Lower leg skin (tissue), 4 donors: ENCODE measurements at regions not wholly inside any gene's neighbourhood (a gene's known extent, or its start where the extent isn't known, plus 50 kb on each side); places are given as distances from the start of the nearest gene placed in this dataset.

Experiments
- DNase-seq, 2 donors: peaks; one replicate each; pipeline ENCODE4 v3.0.0-alpha.2; 2019; ENCODE audit warnings: low spot score in 2 of 2
- H3K4me3 ChIP-seq: fragments of 200-600 bp; sonication (generic); 2 replicates; pipeline ENCODE4 v1.5.1; 2017; ENCODE audit warnings: mild to moderate bottlenecking, low read depth; ENCODE audit not compliant: poor library complexity, severe bottlenecking
- POLR2A ChIP-seq, 2 donors: fragments of 450-650 bp; IDR thresholded peaks; one replicate each; pipeline ENCODE4 v1.6.1; 2016 to 2017; ENCODE audit warnings: antibody characterized with exemption in 2 of 2, mild to moderate bottlenecking in 1 of 2, moderate library complexity in 1 of 2
- WGBS, 2 donors: methylation state at CpG; one replicate each; pipeline ENCODE4 v1.1.5; 2018; 5-methylcytosine and 5-hydroxymethylcytosine counted together
- intact Hi-C: fragments of 100-400 bp; cut with DNase I; formaldehyde crosslinking; loops from one replicate; pipeline ENCODE4 v1.15.0; 2023; ENCODE audit warnings: low total_unique reads
- microRNA counts, 2 donors: library from miRNA; unstranded; fragments of <30 nt; microRNA quantifications; one replicate each; lab custom pipeline; 2016
- TF ChIP-seq, protein P1 (sequence below), 3 donors: fragments of 450-650 bp; IDR thresholded peaks; one replicate each; pipeline ENCODE4 v1.5.1; 2016; ENCODE audit warnings: antibody characterized with exemption in 3 of 3, mild to moderate bottlenecking in 3 of 3, moderate library complexity in 2 of 3

DNA sequence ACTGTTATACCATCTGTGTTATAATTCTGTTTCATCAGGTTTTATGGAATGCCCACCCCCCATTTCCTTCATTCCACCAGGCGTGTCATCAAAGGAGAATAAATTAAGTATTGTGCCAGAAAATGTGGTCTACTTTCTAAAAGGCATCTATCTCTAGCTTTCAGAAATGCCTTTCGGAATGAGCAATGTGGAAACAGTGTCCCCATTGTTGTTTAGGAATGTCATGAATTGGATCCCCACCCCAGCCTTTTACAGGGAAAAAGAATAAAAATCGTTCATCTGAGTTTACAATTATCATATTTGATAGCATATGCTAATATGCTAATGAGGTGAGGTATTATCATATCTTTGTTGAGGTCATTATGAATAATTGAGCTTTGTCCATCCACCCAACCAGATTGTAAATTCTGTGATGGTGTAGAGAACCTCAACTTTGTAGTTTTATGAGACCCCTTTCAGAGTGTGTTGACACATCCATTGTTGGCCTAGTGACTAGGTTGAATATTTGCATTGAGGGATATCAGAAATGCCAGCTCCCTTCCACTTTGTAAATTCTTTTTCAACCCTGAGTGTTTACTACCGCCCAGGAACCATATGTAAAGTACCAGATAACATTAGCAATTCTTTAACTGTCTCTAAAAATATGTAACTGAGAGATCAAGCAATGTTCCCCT, 56.2 kb upstream of the CCDC160 start:
- intact Hi-C loops = no loop called here
- DNase-seq = no peak
- 52 to 64% methylated on average over 4 of the region's 4 CpGs for WGBS, 2 donors
- TF ChIP-seq POLR2A (IDR thresholded peaks at IDR 0.05) = no peak
- TF ChIP-seq, protein P1, sequence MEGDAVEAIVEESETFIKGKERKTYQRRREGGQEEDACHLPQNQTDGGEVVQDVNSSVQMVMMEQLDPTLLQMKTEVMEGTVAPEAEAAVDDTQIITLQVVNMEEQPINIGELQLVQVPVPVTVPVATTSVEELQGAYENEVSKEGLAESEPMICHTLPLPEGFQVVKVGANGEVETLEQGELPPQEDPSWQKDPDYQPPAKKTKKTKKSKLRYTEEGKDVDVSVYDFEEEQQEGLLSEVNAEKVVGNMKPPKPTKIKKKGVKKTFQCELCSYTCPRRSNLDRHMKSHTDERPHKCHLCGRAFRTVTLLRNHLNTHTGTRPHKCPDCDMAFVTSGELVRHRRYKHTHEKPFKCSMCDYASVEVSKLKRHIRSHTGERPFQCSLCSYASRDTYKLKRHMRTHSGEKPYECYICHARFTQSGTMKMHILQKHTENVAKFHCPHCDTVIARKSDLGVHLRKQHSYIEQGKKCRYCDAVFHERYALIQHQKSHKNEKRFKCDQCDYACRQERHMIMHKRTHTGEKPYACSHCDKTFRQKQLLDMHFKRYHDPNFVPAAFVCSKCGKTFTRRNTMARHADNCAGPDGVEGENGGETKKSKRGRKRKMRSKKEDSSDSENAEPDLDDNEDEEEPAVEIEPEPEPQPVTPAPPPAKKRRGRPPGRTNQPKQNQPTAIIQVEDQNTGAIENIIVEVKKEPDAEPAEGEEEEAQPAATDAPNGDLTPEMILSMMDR (IDR thresholded peaks at IDR 0.05) = no peak
- H3K4me3 ChIP-seq = no peak overlapping the region

DNA sequence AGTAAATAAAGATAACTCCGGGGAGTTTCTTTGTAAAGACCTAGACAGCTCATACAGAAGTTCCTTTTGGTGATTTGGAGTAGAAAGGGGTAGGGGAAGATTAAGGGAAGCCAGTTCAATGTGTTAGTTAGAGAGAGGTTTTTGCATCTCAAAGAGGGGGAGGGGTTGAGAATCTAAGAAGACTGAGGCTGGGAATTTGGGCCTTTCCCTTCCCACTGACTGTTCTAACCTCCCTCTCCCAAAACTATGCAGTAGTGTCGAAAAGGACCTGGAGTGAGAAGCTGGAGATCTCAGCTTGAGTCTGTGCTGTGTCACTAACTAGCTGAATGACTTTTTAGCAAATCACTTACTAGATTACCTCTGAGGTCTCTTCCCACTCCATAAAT, 55.7 kb upstream of the CCDC160 start:
- H3K4me3 ChIP-seq = no peak overlapping the region
- intact Hi-C loops = no loop called here
- no peak for DNase-seq
- 66 to 91% methylated on average over 2 of the region's 2 CpGs for WGBS, 2 donors
- TF ChIP-seq, protein P1 (IDR thresholded peaks at IDR 0.05) = no peak
- TF ChIP-seq POLR2A (IDR thresholded peaks at IDR 0.05) = no peak

GRCh38 chrX:134183665-134184064, 53.3 kb upstream of the CCDC160 start:
- no peak overlapping the region for H3K4me3 ChIP-seq
- intact Hi-C loops = no loop called here
- WGBS, 2 donors = 78 to 96% methylated on average over 6 of the region's 6 CpGs
- DNase-seq = no peak
- no peak for TF ChIP-seq POLR2A (IDR thresholded peaks at IDR 0.05)
- TF ChIP-seq, protein P1 (IDR thresholded peaks at IDR 0.05) = no peak

DNA sequence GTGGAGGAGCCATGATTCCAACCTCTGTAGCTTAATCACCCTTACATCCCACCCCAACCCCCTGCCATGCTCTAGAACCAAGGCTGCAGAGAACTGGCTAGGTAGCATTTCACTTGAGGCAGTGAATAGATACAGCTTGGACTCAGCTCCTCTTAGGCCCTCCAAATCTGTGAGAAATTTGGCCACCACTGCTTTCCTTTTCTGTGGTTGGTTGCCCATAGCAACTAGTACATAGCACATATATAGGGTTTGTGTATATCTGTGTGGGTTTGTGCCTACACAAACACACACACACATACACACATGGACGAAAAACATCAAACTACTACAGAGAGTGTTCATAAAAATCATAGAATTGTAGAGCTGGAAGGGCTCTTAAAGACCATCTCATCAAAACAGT, 52.0 kb upstream of the CCDC160 start:
- TF ChIP-seq POLR2A (IDR thresholded peaks at IDR 0.05) = no peak
- TF ChIP-seq, protein P1 (IDR thresholded peaks at IDR 0.05) = no peak
- H3K4me3 ChIP-seq = no peak overlapping the region
- intact Hi-C loops = no loop called here
- no peak for DNase-seq
- whole genome bisulfite sequencing, 2 donors = 68 to 85% methylated on average over 1 of the region's 1 CpG

DNA sequence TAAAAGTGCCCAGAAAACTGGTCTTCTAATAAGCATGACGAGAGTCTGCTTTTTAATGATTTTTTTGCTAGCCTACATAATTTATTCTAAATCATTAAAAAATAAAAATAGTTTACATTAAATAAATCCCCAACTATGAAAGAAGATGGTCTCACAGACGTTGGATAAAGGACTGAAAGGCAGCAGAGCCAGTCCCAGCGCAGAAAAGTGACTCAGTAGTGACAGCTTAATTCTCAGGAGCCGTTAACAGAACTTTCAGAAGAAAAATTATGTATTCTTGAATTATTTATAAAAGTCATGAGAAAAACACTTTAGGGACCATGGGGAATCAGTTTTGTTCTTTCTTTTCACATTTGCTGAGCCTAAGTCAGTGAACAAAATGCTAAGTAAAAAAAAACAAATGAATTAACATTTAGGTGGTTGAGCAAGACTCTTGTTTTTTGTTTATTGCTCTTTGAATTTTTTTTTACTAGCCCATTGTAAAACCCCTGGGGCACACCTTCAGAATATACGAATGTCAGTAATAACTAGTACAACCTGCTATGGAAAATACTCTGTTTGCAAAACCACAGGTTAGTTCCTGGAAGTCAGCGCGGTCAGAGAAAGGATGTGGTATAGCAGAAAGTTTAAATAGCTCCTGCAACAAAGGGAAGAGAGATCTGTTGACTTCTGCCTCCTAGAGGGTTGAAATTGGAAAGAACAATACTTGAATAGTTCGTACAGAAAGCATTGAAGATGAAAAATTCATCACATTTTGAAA, 50.4 kb upstream of the CCDC160 start:
- intact Hi-C loops = no loop called here
- DNase-seq = no peak
- no peak overlapping the region for H3K4me3 ChIP-seq
- TF ChIP-seq, protein P1 (IDR thresholded peaks at IDR 0.05) = no peak
- TF ChIP-seq POLR2A (IDR thresholded peaks at IDR 0.05) = no peak
- 34 to 44% methylated on average over 8 of the region's 8 CpGs for WGBS, 2 donors

MicroRNA genes in the stretch of these regions (microRNA counts, 767-probe panel; counts per million panel counts)
- microRNA hsa-miR-106a-5p+hsa-miR-17-5p (lab: Ali Mortazavi, UCI) = 11,176 to 13,756 counts per million in 2 donors
- 0 to 358 counts per million in 2 donors for microRNA hsa-miR-18b-5p (lab: Ali Mortazavi, UCI)
- microRNA hsa-miR-363-3p (lab: Ali Mortazavi, UCI) = 0 to 358 counts per million in 2 donors
